MCF 10A (cell line): ENCODE measurements at regions not wholly inside any gene's neighbourhood (a gene's known extent, or its start where the extent isn't known, plus 50 kb on each side); places are given as distances from the start of the nearest gene placed in this dataset.

ENCODE experiments used
- BruUV-seq: library from RNA; stranded (reverse); fragments of 400-500 nt; replicated peaks from 2 replicates; lab custom pipeline; 2021; lab: Mats Ljungman, UMichigan
- CTCF ChIA-PET: fragments of 300-600 bp; sonication (Branson Sonifier 250); formaldehyde crosslinking; extraction: SDS; loops from one replicate; lab custom pipeline; 2021; ENCODE audit warnings: antibody characterized with exemption, inconsistent platforms; lab: Yijun Ruan, JAX
- POLR2A ChIA-PET: fragments of 300-600, 350-650 bp; sonication (Branson Sonifier 250); formaldehyde crosslinking; extraction: SDS; loops from one replicate; lab custom pipeline; 2020; ENCODE audit warnings: antibody characterized with exemption, inconsistent platforms; lab: Yijun Ruan, JAX
- DNase-seq: peaks from one replicate; pipeline ENCODE4 v3.0.0-alpha.2; 2018; ENCODE audit not compliant: unreplicated experiment
- H3K27ac Mint-ChIP-seq: one replicate; pipeline ENCODE4 v1.8.0; 2022; ENCODE audit warnings: mild to moderate bottlenecking, low read depth, mixed read lengths; ENCODE audit not compliant: unreplicated experiment
- H3K27me3 Mint-ChIP-seq: one replicate; pipeline ENCODE4 v1.8.0; 2022; ENCODE audit warnings: mixed read lengths; ENCODE audit not compliant: insufficient read depth, unreplicated experiment
- H3K36me3 Mint-ChIP-seq: one replicate; pipeline ENCODE4 v1.8.0; 2022; ENCODE audit warnings: mild to moderate bottlenecking, moderate library complexity, mixed read lengths; ENCODE audit not compliant: insufficient read depth, unreplicated experiment
- H3K4me1 Mint-ChIP-seq: one replicate; pipeline ENCODE4 v1.8.0; 2022; ENCODE audit warnings: mixed read lengths; ENCODE audit not compliant: insufficient read depth, unreplicated experiment
- H3K4me3 Mint-ChIP-seq: one replicate; pipeline ENCODE4 v1.8.0; 2022; ENCODE audit warnings: mild to moderate bottlenecking, moderate library complexity, mixed read lengths; ENCODE audit not compliant: unreplicated experiment
- H3K9me3 Mint-ChIP-seq: one replicate; pipeline ENCODE4 v1.8.0; 2022; ENCODE audit warnings: mixed read lengths; ENCODE audit not compliant: unreplicated experiment
- CTCF ChIP-seq: fragments of 200-600 bp; IDR thresholded peaks from one replicate; pipeline ENCODE4 v1.8.0; 2022; ENCODE audit warnings: antibody characterized with exemption, mild to moderate bottlenecking; ENCODE audit not compliant: unreplicated experiment
- intact Hi-C: fragments of 100-400 bp; cut with micrococcal nuclease; formaldehyde crosslinking; loops from 2 replicates; pipeline ENCODE4 v1.14.1; 2022

- DNase-seq, result no peak
- no peak for TF ChIP-seq CTCF
- intact Hi-C loops, result no loop called here
- ChIA-PET CTCF (no interaction called here), POLR2A (no interaction called here)
- H3K9me3 Mint-ChIP-seq, result no peaks in the 10 kb centered on the region
- no peak overlapping the region for H3K27ac Mint-ChIP-seq
- H3K36me3 Mint-ChIP-seq, result no peaks in the 10 kb centered on the region
- H3K27me3 Mint-ChIP-seq, result no peaks in the 10 kb centered on the region
- H3K4me3 Mint-ChIP-seq, result no peak overlapping the region
- H3K4me1 Mint-ChIP-seq, result peaks cover 8% of the 10 kb centered on the region
- BruUV-seq, result no TSS peak
Observed at GRCh38 chr5:15371184-15371583, 128.8 kb upstream of the FBXL7 start.

- ChIA-PET CTCF (interaction anchor here (0.6 to 0.7 kb wide), 3 partner anchors 63 to 307 kb away, joined by 3 read pairs; no protein-coding TSS in a partner anchor), POLR2A (interaction anchor here (0.7 kb wide), 1 partner anchor 1044 kb away, joined by 3 read pairs; no protein-coding TSS in a partner anchor)
- Mint-ChIP-seq H3K9me3 (no peaks in the 10 kb centered on the region), H3K36me3 (no peaks in the 10 kb centered on the region), H3K27me3 (no peaks in the 10 kb centered on the region), H3K4me1 (peaks cover 8% of the 10 kb centered on the region), H3K27ac (no peak overlapping the region), H3K4me3 (no peak overlapping the region)
- BruUV-seq, result no TSS peak
- intact Hi-C loops, result no loop called here
- no peak for DNase-seq
- TF ChIP-seq CTCF, result no peak
Observed at GRCh38 chr5:15368835-15369234, 131.1 kb upstream of the FBXL7 start.

- no peak for DNase-seq
- no peak overlapping the region for H3K4me3 Mint-ChIP-seq
- intact Hi-C loops, result no loop called here
- no peaks in the 10 kb centered on the region for H3K27me3 Mint-ChIP-seq
- ChIA-PET POLR2A (no interaction called here), CTCF (interaction anchor here (0.9 kb wide), 1 partner anchor 13 kb away, joined by 3 read pairs; no protein-coding TSS in a partner anchor)
- peaks cover 8% of the 10 kb centered on the region for H3K4me1 Mint-ChIP-seq
- H3K27ac Mint-ChIP-seq, result no peak overlapping the region
- H3K9me3 Mint-ChIP-seq, result no peaks in the 10 kb centered on the region
- no peak for TF ChIP-seq CTCF
- no peaks in the 10 kb centered on the region for H3K36me3 Mint-ChIP-seq
- no TSS peak for BruUV-seq
Observed at GRCh38 chr5:15367489-15367888, 132.5 kb upstream of the FBXL7 start.

- intact Hi-C loops, result no loop called here
- Mint-ChIP-seq H3K9me3 (no peaks in the 10 kb centered on the region), H3K27ac (no peak overlapping the region), H3K4me1 (peaks cover 8% of the 10 kb centered on the region), H3K4me3 (no peak overlapping the region), H3K36me3 (no peaks in the 10 kb centered on the region), H3K27me3 (no peaks in the 10 kb centered on the region)
- POLR2A ChIA-PET, result no interaction called here
- peak; percentile 3 for DNase-seq
- CTCF ChIA-PET, result interaction anchor here (0.9 to 1.4 kb wide), 2 partner anchors 13 to 458 kb away, joined by 3 to 4 read pairs; no protein-coding TSS in a partner anchor
- BruUV-seq, result no TSS peak
- no peak for TF ChIP-seq CTCF
Observed at GRCh38 chr5:15366676-15367391, 133.1 kb upstream of the FBXL7 start.
